Caki2 (cell line): ENCODE measurements at regions not wholly inside any gene's neighbourhood (a gene's known extent, or its start where the extent isn't known, plus 50 kb on each side); places are given as distances from the start of the nearest gene placed in this dataset.

Experiments used
- DNase-seq: peaks from one replicate; pipeline ENCODE4 v3.0.0-alpha.2; 2015; ENCODE audit warnings: low read depth
- in situ Hi-C: cut with HindIII; loops from 2 replicates; pipeline ENCODE4 v1.10.0; 2016; ENCODE audit warnings: low sequenced_read_pairs, low pct_unique_long_range_greater_than_20kb, mixed read lengths

DNA sequence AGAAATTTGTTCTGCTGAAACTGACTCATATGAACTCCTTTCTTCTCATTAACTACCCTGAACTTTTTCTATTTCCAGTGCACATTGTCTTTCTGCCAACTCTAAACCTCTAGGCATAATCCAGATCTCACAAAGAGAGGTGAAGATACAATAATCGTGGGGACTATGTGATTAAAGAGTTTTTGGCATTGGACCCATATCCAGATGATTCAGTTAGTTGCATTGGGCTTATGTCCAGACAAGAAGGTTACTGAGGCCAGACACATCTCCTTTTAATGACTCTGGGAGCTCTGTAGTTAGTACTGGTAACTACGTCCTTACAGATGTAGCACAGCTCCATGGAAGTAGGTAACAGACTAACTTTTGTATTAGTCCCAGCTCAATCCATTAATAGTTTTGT, 273.0 kb downstream of the CASP12 start:
- DNase-seq: no peak
- in situ Hi-C loops: no loop called here

- in situ Hi-C loops: no loop called here
These were observed 274.2 kb downstream of the CASP12 start for GRCh38 chr11:104624021-104624420.

GRCh38 chr11:104623518-104623917, 274.7 kb downstream of the CASP12 start:
- no peak for DNase-seq
- in situ Hi-C loops: no loop called here

More at GRCh38 chr11:104624021-104624420, 274.2 kb downstream of the CASP12 start:
- DNase-seq: no peak

DNA sequence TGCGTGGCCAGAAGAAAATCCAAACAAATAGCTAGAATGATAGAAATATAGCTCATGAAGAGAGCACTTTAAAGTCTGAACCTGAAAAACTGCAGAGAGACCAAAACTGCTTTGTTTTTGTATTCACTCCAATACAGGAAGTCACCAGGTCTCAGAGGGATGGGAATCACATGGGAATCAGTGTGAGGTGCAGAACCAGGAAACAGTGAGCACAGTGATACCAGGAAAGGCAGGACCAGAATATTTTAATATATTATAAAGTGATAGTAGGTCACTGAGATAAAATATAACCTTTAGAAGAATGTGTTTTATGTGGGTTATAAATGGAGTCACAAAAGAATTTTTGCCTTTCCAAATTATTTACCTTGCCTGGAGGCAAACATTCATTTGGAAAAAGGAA, 277.3 kb downstream of the CASP12 start:
- in situ Hi-C loops: no loop called here
- no peak for DNase-seq

- in situ Hi-C loops: no loop called here
- DNase-seq: no peak
These were observed 278.5 kb downstream of the CASP12 start for GRCh38 chr11:104619751-104620150.

GRCh38 chr11:104618954-104619353, 279.3 kb downstream of the CASP12 start:
- in situ Hi-C loops: no loop called here
- no peak for DNase-seq

GRCh38 chr11:104614961-104615360, 283.3 kb downstream of the CASP12 start:
- DNase-seq: no peak
- in situ Hi-C loops: no loop called here

GRCh38 chr11:104614117-104614680, 284.1 kb downstream of the CASP12 start:
- DNase-seq: no peak
- in situ Hi-C loops: no loop called here

GRCh38 chr11:104610635-104611034, 287.6 kb downstream of the CASP12 start:
- DNase-seq: no peak
- in situ Hi-C loops: no loop called here

GRCh38 chr11:104609311-104610085, 288.8 kb downstream of the CASP12 start:
- DNase-seq: peak; percentile 30
- in situ Hi-C loops: no loop called here

DNA sequence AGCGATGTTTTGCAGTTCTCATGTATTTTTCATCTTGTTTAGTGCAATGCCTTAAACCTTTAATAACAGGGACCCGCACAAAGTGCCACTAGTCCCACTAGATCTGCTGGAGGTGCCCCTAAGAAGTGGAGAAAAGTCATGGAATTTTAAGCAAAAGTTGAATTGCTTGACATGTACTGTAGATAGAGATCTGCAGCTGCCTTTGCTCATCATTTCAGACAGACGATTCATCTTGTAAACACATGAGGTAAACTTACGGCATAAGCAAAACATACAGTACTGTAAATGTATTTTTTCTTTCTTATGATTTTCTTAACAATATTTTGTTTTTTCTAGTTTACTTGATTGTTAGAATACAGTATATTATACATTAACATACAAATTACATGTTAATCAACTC, 295.6 kb downstream of the CASP12 start:
- DNase-seq: no peak
- in situ Hi-C loops: no loop called here

GRCh38 chr11:104594228-104594958, 303.9 kb downstream of the CASP12 start:
- in situ Hi-C loops: no loop called here
- DNase-seq: peak; percentile 60

DNA sequence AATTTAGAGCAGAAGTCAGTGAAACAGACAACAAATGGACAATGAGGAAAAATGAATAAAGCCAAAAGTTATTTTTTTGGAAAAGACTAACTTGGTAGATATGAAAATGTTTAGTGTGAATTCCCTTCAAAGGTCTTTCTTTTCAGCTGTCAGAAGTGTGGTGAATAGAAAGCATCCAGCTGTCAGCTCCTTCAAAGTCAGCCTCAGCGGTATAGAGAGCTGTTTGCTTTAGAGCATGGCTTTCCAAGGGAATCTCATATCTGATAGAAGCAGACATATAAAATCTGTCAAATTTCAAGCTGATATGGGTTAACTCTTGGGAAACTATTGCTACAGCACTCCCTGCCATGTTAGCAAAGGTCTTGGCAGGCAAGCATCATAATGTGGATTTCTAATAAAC, 309.3 kb downstream of the CASP12 start:
- in situ Hi-C loops: no loop called here
- no peak for DNase-seq

DNA sequence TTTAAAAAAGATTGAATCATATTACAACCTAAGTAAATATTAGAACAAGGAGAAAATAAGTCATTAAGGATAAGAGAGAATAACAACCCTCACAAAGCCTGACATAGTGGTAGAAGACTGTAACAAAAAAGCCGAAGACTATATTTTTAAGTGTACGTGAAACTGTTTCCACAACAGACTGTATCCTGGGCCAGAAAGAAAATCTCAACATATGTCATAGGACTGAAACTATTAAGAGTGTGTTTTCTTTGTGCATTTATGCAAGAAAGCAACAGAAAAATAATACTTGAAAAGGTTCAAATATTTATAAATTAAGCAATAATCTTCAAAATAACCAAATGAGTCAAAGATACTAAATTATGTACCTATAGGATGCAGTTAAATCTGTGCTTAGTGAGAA, 309.8 kb downstream of the CASP12 start:
- DNase-seq: no peak
- in situ Hi-C loops: no loop called here

DNA sequence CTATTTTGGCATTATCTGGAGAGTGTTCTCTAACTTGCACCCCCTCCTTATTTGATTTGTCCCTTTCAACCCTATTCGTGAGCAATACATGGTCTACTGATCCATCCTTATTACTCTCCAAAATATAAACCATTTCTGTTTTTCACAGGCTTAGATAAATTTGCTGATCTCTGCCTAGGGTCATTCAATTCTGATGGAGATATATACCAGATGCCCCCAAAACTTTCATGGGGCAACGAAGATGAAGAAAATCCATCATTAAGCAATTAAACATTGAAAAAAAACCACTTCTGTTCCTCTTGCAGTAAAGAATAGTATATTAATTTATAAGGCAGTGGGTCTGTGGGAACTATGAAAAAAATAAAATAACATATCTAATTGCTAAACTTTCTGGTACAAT, 313.4 kb downstream of the CASP12 start:
- DNase-seq: no peak
- in situ Hi-C loops: no loop called here

DNA sequence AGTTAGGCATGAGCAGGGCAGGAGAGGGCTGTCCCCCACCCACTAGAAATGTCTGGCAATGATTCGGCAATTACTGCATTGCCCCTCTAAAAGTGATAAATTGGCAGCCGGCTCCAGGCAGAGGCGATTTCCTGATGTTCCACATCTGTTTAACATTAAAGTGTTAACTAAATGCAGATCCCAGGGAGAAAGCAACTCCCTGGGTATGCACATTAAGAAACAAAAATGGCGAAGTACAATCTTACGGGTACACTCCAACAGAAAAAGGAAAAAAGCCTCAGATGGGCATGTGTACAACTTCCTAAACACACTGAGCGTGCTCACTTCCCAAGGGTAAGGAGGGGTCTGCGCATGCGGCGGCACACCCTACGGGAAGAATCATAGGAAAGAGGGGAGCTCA, 314.4 kb downstream of the CASP12 start:
- in situ Hi-C loops: no loop called here
- no peak for DNase-seq

- in situ Hi-C loops: no loop called here
- no peak for DNase-seq
These were observed 315.8 kb downstream of the CASP12 start for GRCh38 chr11:104582431-104582830.

- DNase-seq: no peak
- in situ Hi-C loops: no loop called here
These were observed 316.8 kb downstream of the CASP12 start for GRCh38 chr11:104581246-104581980.

- no peak for DNase-seq
- in situ Hi-C loops: no loop called here
These were observed 324.7 kb downstream of the CASP12 start for GRCh38 chr11:104573441-104573990.
